Activated CD8-positive, alpha-beta memory T cell treated with anti-CD3 and anti-CD28 coated beads, Interleukin-2, amount 50 U/mL, for 48 hours (primary cell): ENCODE measurements at regions not wholly inside any gene's neighbourhood (a gene's known extent, or its start where the extent isn't known, plus 50 kb on each side); places are given as distances from the start of the nearest gene placed in this dataset.

Experiments
- DNase-seq: peaks from one replicate; pipeline ENCODE4 v3.0.0-alpha.2; 2020

GRCh38 chr2:42947809-42948600 lies 155.6 kb upstream of the HAAO start:
- DNase-seq, result no peak

DNA sequence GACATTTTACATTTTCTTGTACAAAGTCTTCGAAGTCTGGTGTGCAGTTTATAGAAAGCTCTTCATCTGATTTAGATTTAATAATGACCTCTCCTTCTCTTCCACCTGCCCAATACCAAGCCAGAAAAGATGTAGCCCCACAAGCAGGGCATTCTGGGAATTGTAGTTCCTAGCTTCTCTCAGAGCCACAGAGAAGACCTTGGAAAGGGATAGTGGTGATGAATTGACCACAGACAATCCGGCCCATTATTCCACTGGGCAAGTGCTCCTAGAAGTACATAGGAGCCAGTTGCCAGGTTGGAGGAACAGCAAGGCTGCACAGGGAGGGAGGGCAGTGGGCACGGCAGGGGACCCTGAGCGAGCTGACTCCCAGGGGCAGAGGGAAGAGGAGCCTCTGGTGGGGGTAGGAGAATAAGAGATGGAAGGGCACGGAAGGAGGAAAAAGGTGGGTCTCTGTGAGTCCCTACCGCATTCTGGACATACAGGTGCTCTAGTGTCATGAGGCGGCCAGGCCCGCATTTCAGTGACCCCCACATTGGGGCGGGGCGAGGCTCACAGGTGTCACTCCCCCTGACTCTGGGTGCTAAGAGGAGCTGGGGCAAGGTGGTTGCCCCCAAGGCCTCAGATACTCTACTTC lies 152.5 kb upstream of the HAAO start:
- DNase-seq, result no peak

DNA sequence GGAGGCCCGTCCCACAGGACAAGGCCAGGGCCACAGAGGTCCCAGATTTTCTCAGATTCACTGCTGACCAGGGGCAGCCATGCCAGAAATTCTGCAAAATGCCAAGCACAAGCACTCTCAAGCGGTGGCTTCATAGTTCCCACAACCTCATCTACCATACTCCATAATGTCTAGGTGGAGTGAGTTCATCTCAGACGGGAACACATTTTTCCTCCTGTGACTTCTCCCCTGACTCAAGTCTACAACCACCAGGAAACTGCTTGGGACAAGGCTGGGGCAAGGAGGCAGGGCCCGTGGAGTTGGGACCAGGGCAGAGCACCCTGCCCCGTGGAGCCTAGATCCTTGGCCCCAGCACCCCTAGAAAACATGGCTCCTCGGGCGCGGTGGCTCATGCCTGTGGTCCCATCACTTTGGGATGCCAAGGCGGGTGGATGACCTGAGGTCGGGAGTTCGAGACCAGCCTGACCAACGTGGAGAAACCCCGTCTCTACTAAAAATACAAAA lies 150.7 kb upstream of the HAAO start:
- no peak for DNase-seq

- DNase-seq, result no peak
These were observed 150.0 kb upstream of the HAAO start for GRCh38 chr2:42942214-42942989.

DNA sequence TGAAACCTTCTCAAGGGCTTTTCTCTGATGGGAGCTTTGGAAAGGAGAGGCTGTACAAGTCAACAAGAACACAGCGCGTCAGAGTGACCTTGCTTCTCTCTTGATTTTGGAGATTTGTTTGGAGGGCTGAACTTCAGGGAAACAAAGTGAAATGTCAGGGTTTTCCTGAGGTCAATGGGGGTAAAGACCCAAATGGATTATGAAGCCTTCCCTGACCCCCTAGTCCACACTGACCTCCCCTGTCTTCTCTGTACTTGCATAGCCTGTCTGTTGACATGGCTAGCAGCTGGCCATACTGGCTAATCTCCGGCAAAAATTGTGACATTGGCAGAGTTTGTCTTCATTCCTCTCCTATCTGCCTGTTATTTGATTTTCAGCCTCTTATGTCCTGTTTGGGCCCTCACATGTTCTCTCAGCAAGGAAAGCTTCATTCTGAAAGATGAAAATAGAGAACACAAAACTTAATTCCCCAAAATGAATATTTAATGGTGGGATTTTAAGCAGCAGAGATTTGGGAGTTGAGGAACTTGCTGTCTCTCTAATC lies 149.3 kb upstream of the HAAO start:
- no peak for DNase-seq

DNA sequence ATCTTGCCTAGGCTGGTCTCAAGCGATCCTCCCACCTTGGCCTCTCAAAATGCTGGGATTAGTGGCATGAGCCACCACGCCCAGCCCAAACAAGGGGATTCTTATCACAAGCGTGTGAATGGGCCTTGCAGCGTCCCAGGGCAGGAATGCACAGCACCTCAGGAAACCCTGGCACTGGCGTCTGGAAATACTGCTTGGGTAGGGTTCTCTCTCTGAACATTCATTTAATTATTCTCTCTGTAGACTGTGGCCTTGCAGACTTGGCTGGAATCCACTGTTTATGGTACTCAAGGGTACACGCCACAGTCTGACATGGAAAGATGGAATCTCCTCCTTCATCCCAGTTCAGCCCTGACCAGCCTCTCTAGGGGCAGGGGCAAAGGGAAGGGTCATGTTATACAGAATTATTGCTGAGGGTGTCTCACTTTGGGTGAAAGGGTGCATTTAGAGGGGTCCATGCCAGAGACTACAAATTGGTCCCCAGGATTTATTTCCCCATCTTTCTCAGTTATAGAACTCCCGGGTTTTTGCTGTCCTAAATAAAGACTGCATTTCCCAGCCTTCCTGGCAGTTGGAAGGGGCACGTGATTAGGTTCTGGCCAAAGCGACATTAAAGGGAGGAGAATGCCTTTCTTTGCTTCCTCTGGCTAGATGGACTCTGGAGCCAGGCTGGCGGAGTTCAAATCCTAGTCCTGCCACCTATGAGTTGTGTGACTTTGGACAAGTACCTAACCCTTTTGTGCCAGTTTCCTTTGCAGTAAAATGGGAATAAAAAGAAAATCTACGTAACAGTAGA lies 147.2 kb upstream of the HAAO start:
- DNase-seq, result no peak

DNA sequence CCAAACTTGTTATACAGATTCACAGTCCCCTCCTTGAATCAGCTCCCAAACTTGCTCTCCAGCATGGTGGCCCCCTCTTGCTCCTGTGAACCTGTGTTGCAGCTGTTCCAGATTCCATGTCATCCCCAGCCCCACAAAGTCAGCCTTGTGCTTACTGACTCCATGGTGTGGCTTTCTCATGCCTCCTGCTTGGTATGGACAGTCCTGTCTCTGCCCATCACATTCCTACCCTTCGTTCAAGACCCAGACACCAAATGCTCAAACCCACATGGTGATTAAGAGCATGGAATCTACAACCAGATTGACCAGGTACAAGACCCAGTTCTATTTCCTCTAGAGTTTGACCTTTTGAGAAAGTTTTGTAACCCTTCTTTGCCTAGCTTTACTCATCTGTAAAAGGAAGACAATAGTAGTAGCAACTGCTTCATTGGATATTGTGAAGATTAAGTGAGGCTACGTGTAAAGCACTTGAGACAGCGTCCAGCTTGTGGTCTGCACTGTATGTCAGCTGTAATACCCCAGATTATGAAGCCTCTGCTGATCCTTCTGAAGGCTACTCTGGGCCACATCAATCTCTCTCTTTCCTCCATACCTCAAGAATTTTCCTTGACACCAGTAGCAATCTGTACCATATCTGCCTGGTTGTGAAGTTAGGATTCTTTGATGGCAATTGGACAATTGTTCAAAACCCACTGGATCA lies 146.4 kb upstream of the HAAO start:
- DNase-seq, result no peak

GRCh38 chr2:42937171-42937875 lies 144.9 kb upstream of the HAAO start:
- DNase-seq, result no peak

DNA sequence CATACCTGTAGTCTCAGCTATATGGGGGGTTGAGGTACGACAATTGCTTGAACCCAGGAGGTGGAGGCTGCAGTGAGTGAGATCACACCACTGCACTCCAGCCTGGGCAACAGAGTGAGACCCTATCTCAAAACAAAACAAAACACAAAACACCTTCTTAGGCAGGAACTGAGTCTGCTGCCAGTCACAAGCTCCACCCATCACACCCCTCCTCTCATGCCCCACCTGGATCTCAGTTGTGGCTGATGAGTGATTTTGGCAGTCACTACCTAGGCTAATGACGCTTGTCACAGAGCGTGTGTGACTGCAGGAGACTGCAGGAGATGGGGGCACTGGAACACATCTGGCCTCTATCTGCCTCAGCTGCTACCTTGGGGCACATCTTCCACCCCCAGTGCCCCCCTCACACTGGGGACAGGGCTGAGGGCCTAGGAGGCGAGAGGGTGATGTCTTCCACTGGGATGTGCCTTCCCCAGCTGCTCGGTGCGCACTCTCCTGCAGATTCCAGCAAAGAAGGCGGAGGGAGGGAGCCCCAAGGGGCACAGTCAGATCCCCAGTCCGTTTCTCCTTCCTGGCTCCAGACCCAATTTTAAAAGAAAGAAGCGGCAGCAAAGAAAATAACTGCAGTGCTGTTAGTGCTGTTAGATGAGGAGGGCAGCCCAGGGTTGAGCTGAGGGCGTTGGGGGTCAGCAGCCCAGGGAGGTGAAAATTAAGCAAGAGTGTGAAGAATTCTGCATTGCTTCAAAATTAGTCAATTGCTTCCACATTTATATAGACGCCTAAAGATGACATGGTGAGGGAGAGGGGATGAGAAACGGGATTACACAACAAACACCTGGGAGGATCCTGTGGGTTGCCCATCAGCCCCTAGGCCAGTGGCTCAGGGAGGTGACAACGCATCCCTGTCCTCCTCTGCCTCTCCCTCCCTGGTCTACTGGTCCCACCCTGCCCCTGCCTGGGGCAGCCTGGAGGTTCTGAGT lies 143.6 kb upstream of the HAAO start:
- no peak for DNase-seq

GRCh38 chr2:42934580-42935186 lies 142.3 kb upstream of the HAAO start:
- no peak for DNase-seq

DNA sequence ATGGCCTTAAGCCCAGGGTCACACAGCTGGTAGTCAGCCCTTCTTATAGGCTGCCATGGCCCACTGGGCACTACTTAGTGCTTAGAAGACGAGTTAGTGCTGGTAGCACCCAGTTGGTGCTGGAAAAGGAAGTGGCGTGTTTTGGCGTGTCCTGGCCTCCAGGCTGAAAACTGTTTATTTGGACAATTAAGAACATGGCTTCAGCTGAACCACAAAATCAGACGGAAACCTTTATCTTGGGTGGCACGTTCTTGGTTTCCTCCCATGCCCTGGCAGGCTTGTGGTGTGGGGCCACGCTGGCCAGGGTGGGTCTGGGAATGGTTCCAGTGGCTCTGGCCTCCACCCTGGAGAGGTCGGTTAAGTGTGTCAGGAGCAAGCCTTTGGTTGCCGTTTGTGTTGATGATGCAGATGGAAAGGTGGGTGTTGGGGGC lies 141.5 kb upstream of the HAAO start:
- DNase-seq, result no peak

- no peak for DNase-seq
These were observed 140.1 kb upstream of the HAAO start for GRCh38 chr2:42932271-42933151.

DNA sequence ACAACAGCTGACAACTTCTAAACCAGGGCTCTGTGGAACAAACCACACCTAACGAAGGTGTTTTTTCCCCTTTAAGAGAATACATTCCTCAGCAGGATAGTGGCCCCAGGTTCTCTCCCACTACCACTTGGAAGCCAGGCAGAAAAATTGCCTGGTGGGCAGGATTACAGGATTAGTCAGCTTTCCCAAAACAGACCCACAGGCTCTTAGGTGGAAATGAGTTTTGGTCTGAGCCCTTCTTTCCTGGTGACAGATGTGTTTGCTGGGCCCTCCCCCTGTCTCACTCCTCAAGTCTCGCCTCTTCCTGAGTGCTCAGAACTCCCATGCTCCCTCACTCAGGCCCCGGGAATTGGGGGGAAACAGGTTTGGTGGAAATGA lies 139.4 kb upstream of the HAAO start:
- no peak for DNase-seq

DNA sequence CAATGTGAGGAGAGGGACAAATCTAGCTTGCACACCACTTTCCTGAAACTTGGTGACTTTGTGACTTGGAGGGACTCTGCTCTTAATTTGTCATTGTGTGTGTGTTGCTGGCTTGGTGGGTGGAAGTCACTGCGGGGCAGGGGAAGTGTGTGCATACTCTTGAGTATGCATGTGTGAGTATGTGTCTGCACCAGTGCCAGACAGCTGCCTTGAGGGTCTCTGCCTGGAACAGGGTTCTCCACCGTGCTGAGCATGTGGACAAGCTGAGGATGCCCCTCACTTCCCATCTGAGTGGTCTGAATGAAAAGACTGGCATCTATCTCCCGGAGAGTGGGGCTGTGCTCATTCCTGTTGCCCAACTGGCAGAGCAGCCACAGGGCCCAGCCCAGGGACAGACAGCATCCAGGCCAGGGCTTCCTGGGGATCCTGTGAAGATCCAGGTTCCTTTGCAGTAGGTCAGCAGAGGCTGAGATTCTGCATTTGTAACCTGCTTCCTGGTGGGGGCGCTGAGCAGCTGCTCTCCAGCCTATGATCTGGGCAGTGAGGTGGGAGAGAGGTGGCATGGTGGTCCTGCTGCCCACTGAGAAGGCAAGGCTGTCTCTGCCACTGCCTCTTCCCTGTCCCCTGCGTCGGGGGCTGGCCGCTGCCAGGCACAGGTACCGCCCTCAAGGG lies 138.9 kb upstream of the HAAO start:
- DNase-seq, result no peak

DNA sequence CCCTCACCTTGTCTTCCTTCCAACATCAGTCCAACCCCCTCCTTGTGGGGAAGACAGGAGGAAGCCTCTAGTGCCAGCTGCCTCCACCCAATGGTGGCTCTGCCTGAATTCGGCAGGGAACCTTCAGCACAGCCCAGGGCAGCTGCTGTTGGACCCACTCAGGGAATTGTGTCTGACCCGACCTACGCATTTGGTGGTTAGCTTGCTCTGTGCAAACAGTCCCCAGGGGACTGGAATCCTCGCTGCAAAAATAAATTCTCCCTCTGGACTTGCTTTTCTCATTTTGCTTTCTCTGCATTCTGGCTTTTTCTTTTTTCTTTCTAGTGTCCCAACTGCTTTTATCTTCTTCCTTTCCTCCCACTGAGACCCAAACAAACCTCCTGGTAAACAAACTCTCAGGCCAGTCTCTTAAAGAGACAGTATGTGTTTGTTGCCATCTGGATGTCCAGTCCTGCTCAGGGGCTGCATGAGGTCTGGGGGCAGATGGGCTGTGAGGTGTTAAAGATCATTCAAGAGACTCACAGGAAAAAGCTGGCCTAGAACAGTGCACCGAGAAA lies 137.7 kb upstream of the HAAO start:
- DNase-seq, result no peak

DNA sequence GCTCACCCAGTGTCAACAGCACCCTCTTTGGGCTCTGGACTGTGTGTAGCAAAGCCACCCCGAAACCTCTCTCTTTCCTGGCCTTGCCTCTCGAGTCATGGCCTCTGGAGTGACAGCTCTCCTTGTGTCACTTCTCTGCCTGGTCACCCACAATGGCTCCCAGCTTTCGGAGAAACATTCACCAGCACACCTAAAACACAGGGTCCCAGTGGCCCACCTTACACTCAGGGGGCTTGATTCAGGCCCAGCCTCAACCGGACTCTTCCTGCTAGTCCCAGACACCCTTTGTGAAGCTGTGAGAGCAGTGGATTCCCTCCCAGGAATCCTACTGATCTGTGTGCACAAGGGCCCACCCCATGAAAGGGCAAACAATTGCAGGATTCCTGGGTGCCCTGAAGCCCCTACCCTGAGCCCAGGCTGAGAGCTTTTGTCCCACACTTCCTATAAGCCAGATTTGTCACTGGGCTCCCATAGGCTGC lies 137.2 kb upstream of the HAAO start:
- no peak for DNase-seq
